ENCODE measurements at regions not wholly inside any gene's neighbourhood (a gene's known extent, or its start where the extent isn't known, plus 50 kb on each side); places are given as distances from the start of the nearest gene placed in this dataset.

DNA sequence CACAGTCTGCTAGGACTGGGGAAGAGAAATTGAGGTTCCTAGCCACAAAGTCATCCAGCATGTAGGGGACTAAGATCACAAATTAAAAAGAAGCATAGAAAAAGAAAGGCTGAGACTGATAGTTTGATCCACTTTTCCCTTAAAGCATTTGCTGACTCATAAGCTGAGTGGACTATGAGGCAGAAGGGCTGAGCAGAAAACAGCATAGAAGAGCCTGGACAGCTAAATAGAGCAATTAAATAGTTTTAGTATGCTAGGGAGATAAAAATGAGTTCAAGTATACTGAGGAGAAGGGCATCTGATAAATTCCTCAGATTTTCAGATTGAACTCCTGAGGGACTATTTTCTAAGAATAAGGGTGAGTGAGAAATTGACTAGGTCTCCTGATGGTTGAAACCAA is 155.9 kb upstream of the EGR2 start:
- no peak for DNase-seq (ENCODE audit: low spot score)
- Histone ChIP-seq H3K4me3 (no peak overlapping the region), H3K4me2 (no peak overlapping the region), H3K4me1 (ENCODE audit: insufficient read depth) (no peaks in the 10 kb centered on the region), H3K27ac (no peak overlapping the region), H3K9me3 (ENCODE audit: low read depth) (no peaks in the 10 kb centered on the region), H3K27me3 (peaks cover 14% of the 10 kb centered on the region), H3K9me2 (replicated peaks; ENCODE audit: insufficient read depth) (no peaks in the 10 kb centered on the region), H2AFZ (no peak overlapping the region), H3K79me2 (no peaks in the 10 kb centered on the region), H3K36me3 (replicated peaks; ENCODE audit: insufficient read depth, low read depth) (no peaks in the 10 kb centered on the region), H4K20me1 (ENCODE audit: insufficient read depth, poor library complexity, severe bottlenecking) (no peaks in the 10 kb centered on the region)
- no peak for TF ChIP-seq EZH2phosphoT487 (IDR thresholded peaks at IDR 0.05; ENCODE audit: low read depth, severe bottlenecking, unreplicated experiment)
- TF ChIP-seq, protein P1, sequence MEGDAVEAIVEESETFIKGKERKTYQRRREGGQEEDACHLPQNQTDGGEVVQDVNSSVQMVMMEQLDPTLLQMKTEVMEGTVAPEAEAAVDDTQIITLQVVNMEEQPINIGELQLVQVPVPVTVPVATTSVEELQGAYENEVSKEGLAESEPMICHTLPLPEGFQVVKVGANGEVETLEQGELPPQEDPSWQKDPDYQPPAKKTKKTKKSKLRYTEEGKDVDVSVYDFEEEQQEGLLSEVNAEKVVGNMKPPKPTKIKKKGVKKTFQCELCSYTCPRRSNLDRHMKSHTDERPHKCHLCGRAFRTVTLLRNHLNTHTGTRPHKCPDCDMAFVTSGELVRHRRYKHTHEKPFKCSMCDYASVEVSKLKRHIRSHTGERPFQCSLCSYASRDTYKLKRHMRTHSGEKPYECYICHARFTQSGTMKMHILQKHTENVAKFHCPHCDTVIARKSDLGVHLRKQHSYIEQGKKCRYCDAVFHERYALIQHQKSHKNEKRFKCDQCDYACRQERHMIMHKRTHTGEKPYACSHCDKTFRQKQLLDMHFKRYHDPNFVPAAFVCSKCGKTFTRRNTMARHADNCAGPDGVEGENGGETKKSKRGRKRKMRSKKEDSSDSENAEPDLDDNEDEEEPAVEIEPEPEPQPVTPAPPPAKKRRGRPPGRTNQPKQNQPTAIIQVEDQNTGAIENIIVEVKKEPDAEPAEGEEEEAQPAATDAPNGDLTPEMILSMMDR (IDR thresholded peaks at IDR 0.05; ENCODE audit: poor library complexity): no peak
- no peak for TF ChIP-seq EZH2 (IDR thresholded peaks at IDR 0.05; ENCODE audit: borderline replicate concordance)

DNA sequence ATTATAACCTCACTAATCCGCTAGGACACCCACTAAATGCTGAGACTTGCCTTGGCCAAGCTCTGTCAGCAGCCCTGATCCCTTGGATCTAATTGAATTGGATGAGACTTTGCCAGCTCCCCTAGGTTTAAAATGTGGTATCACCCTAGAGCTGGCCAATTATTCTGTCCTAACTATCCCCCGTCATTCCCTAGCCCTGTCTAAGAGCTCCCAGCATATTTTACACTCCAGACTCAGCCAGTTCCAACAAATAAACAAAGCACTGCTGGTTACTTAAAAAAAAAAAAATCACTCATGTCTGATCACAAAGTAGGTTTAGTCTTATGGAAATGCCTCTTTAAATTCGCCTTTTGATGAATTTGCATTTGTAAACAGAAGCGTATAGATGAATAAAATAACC is 147.9 kb upstream of the EGR2 start:
- H3K4me3 ChIP-seq: no peak overlapping the region
- no peaks in the 10 kb centered on the region for H3K79me2 ChIP-seq
- DNase-seq (ENCODE audit: low spot score): no peak
- H3K4me1 ChIP-seq (ENCODE audit: insufficient read depth): no peaks in the 10 kb centered on the region
- WGBS (ENCODE audit: low lambda C conversion rate, missing lambda C conversion rate): 81% methylated on average over 4 of the region's 4 CpGs
- no peaks in the 10 kb centered on the region for H3K9me3 ChIP-seq (ENCODE audit: low read depth)
- H2AFZ ChIP-seq: no peak overlapping the region
- TF ChIP-seq EZH2phosphoT487 (IDR thresholded peaks at IDR 0.05; ENCODE audit: low read depth, severe bottlenecking, unreplicated experiment) (no peak), EZH2 (IDR thresholded peaks at IDR 0.05; ENCODE audit: borderline replicate concordance) (no peak)
- TF ChIP-seq, protein P1 (IDR thresholded peaks at IDR 0.05; ENCODE audit: poor library complexity): no peak
- no peak overlapping the region for H3K4me2 ChIP-seq
- no peak overlapping the region for H3K27ac ChIP-seq
- H3K27me3 ChIP-seq: peaks cover 10% of the 10 kb centered on the region
- H3K36me3 ChIP-seq (replicated peaks; ENCODE audit: insufficient read depth, low read depth): no peaks in the 10 kb centered on the region
- H3K9me2 ChIP-seq (replicated peaks; ENCODE audit: insufficient read depth): no peaks in the 10 kb centered on the region
- no peaks in the 10 kb centered on the region for H4K20me1 ChIP-seq (ENCODE audit: insufficient read depth, poor library complexity, severe bottlenecking)

DNA sequence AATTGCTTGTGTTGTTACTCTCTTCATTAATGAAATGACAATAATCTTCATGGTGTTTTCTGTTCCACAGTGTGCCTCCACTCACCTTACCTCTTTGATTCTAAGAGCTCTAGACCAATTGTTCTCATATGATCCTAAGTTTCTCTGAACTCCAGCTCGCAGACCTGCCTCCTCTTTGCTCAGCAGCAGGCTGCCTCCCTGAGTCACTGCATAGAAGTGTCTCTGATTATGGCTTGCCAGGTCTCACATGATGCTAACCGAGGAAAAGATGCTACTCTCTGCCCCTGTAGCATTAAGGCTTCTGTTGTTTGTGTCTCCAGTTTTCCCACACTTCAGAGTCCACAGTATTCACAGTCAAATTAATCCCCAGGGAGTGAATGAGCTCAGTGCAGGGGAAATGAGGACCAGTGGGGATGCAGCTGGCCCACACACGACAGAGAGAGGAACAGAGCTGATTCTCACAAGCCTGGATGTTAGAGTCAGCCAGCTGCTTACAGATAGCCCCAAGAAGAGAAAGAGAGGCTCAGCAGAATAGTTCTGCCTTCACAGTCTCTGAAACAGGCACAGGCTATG is 145.9 kb upstream of the EGR2 start:
- Histone ChIP-seq H2AFZ (no peak overlapping the region), H3K9me3 (ENCODE audit: low read depth) (no peaks in the 10 kb centered on the region), H3K27ac (no peak overlapping the region), H3K4me1 (ENCODE audit: insufficient read depth) (no peaks in the 10 kb centered on the region), H3K4me3 (no peak overlapping the region), H4K20me1 (ENCODE audit: insufficient read depth, poor library complexity, severe bottlenecking) (no peaks in the 10 kb centered on the region), H3K9me2 (replicated peaks; ENCODE audit: insufficient read depth) (no peaks in the 10 kb centered on the region), H3K36me3 (replicated peaks; ENCODE audit: insufficient read depth, low read depth) (no peaks in the 10 kb centered on the region), H3K79me2 (no peaks in the 10 kb centered on the region), H3K27me3 (peaks cover 4% of the 10 kb centered on the region), H3K4me2 (no peak overlapping the region)
- 55% methylated on average over 3 of the region's 3 CpGs for WGBS (ENCODE audit: low lambda C conversion rate, missing lambda C conversion rate)
- TF ChIP-seq EZH2phosphoT487 (IDR thresholded peaks at IDR 0.05; ENCODE audit: low read depth, severe bottlenecking, unreplicated experiment) (no peak), EZH2 (IDR thresholded peaks at IDR 0.05; ENCODE audit: borderline replicate concordance) (no peak)
- TF ChIP-seq, protein P1 (IDR thresholded peaks at IDR 0.05; ENCODE audit: poor library complexity): no peak
- DNase-seq (ENCODE audit: low spot score): no peak

GRCh38 chr10:62960416-62960815 is 144.2 kb upstream of the EGR2 start:
- Histone ChIP-seq H2AFZ (no peak overlapping the region), H3K4me2 (no peak overlapping the region), H3K4me3 (no peak overlapping the region), H3K4me1 (ENCODE audit: insufficient read depth) (no peaks in the 10 kb centered on the region), H3K27ac (no peak overlapping the region), H3K9me2 (replicated peaks; ENCODE audit: insufficient read depth) (no peaks in the 10 kb centered on the region), H3K36me3 (replicated peaks; ENCODE audit: insufficient read depth, low read depth) (no peaks in the 10 kb centered on the region), H3K79me2 (no peaks in the 10 kb centered on the region), H3K27me3 (peaks cover 4% of the 10 kb centered on the region), H4K20me1 (ENCODE audit: insufficient read depth, poor library complexity, severe bottlenecking) (no peaks in the 10 kb centered on the region), H3K9me3 (ENCODE audit: low read depth) (no peaks in the 10 kb centered on the region)
- DNase-seq (ENCODE audit: low spot score): no peak
- TF ChIP-seq EZH2phosphoT487 (IDR thresholded peaks at IDR 0.05; ENCODE audit: low read depth, severe bottlenecking, unreplicated experiment) (no peak), EZH2 (IDR thresholded peaks at IDR 0.05; ENCODE audit: borderline replicate concordance) (no peak)
- TF ChIP-seq, protein P1 (IDR thresholded peaks at IDR 0.05; ENCODE audit: poor library complexity): no peak
- 80% methylated on average over 9 of the region's 9 CpGs for WGBS (ENCODE audit: low lambda C conversion rate, missing lambda C conversion rate)

Measured in hepatocyte (in vitro differentiated cells).